ENCODE measurements at regions not wholly inside any gene's neighbourhood (a gene's known extent, or its start where the extent isn't known, plus 50 kb on each side); places are given as distances from the start of the nearest gene placed in this dataset.
"Not testable (repeated sequence)": the region's sequence is repeated elsewhere in the genome, so short reads cannot be mapped to it uniquely, and the experiment has no call there.

- TF ChIP-seq FOXK2 (IDR thresholded peaks at IDR 0.05); L3MBTL2 (conservative IDR thresholded peaks at IDR 0.05); ZNF384 (IDR thresholded peaks at IDR 0.05); SP1 (IDR thresholded peaks at IDR 0.05); SUZ12 (IDR thresholded peaks at IDR 0.05); FOXA1 (IDR thresholded peaks at IDR 0.05); FOXM1 (IDR thresholded peaks at IDR 0.05; ENCODE audit: borderline replicate concordance); NFRKB (IDR thresholded peaks at IDR 0.05); ARNT (IDR thresholded peaks at IDR 0.05); LEF1 (IDR thresholded peaks at IDR 0.05; ENCODE audit: borderline replicate concordance); TARDBP (IDR thresholded peaks at IDR 0.05): not testable (repeated sequence)
Measured at GRCh38 chr1:206398261-206398660, 72.0 kb upstream of the IKBKE start.

All from HEK293T (cell line).